ENCODE measurements at regions not wholly inside any gene's neighbourhood (a gene's known extent, or its start where the extent isn't known, plus 50 kb on each side); places are given as distances from the start of the nearest gene placed in this dataset.

DNA sequence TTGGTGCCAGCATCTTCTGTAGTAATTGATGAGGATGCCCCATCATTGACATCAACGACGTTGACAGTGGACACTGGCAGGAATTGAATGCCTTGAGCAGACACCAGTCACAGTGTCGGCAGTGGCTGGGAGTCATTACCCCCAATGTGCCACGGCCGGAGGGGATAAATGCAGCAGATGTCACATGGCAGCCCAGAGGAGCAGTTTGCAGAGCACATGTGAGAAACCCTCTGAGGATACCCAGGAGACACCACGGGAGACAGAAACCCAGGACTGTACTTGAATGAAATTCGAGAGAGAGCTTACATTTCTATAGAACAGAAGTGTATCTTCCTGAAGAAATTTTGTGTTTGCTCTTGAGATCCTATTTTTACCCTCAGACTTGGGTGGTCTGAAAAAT, 409.1 kb upstream of the TNP1 start:
- no peak for TF ChIP-seq CTCF (IDR thresholded peaks at IDR 0.05)
- TF ChIP-seq POLR2A (IDR thresholded peaks at IDR 0.05), result no peak
- TF ChIP-seq POLR2AphosphoS5 (IDR thresholded peaks at IDR 0.05), result no peak

Measured in prostate gland (tissue), 2 donors.